Endodermal cell (in vitro differentiated cells): ENCODE measurements at regions not wholly inside any gene's neighbourhood (a gene's known extent, or its start where the extent isn't known, plus 50 kb on each side); places are given as distances from the start of the nearest gene placed in this dataset.

Source experiments
- DNase-seq: peaks from one replicate; pipeline ENCODE4 v3.0.0-alpha.2; 2017
- H3K27ac ChIP-seq: 2 replicates; pipeline ENCODE4 v1.5.1; 2013; ENCODE audit warnings: mild to moderate bottlenecking, low read depth, low read length, moderate library complexity
- H3K27me3 ChIP-seq: 2 replicates; pipeline ENCODE4 v1.6.1; 2013; ENCODE audit warnings: mild to moderate bottlenecking, low read length, moderate library complexity; ENCODE audit not compliant: insufficient read depth, control insufficient read depth, poor library complexity, severe bottlenecking
- H3K36me3 ChIP-seq: 2 replicates; pipeline ENCODE4 v1.7.0; 2013; ENCODE audit warnings: mild to moderate bottlenecking, low read length, moderate library complexity; ENCODE audit not compliant: control insufficient read depth, insufficient read depth
- H3K4me1 ChIP-seq: one replicate; pipeline ENCODE4 v1.7.0; 2013; ENCODE audit warnings: low read length; ENCODE audit not compliant: control insufficient read depth, insufficient read depth
- H3K4me3 ChIP-seq: 2 replicates; pipeline ENCODE4 v1.5.1; 2013; ENCODE audit warnings: mild to moderate bottlenecking, low read length, moderate library complexity
- H3K9ac ChIP-seq: 2 replicates; pipeline ENCODE4 v1.6.1; 2013; ENCODE audit warnings: mild to moderate bottlenecking, low read length, moderate library complexity; ENCODE audit not compliant: poor library complexity, severe bottlenecking; ENCODE audit errors: extremely low read depth
- H3K9me3 ChIP-seq: 2 replicates; pipeline ENCODE4 v1.6.1; 2013; ENCODE audit warnings: mild to moderate bottlenecking, low read length, moderate library complexity; ENCODE audit not compliant: control insufficient read depth
- H3K27ac Mint-ChIP-seq: 2 replicates; pipeline ENCODE4 v1.8.0; 2020; ENCODE audit warnings: mixed read lengths
- H3K27me3 Mint-ChIP-seq: 2 replicates; pipeline ENCODE4 v1.8.0; 2021; ENCODE audit warnings: mild to moderate bottlenecking, mixed read lengths; ENCODE audit not compliant: insufficient read depth
- H3K36me3 Mint-ChIP-seq: 2 replicates; pipeline ENCODE4 v1.8.0; 2020; ENCODE audit warnings: low read depth, mixed read lengths
- H3K4me1 Mint-ChIP-seq: 2 replicates; pipeline ENCODE4 v1.8.0; 2020; ENCODE audit warnings: mixed read lengths
- H3K4me3 Mint-ChIP-seq: 2 replicates; pipeline ENCODE4 v1.8.0; 2020; ENCODE audit warnings: mild to moderate bottlenecking, moderate library complexity, mixed read lengths
- H3K9me3 Mint-ChIP-seq: 2 replicates; pipeline ENCODE4 v1.8.0; 2020; ENCODE audit warnings: mild to moderate bottlenecking, mixed read lengths
- CTCF ChIP-seq: fragments of 200-600 bp; sonication (generic); conservative IDR thresholded peaks from 2 replicates; pipeline ENCODE4 v1.5.0; 2021; ENCODE audit warnings: antibody characterized with exemption, mild to moderate bottlenecking
- WGBS, 2 experiments: methylation state at CpG; one replicate each; pipeline versions ENCODE4 v1.1.5 to v1.1.7; 2013; ENCODE audit warnings: missing lambda C conversion rate in 2 of 2, mixed read lengths in 1 of 2; ENCODE audit not compliant: insufficient coverage in 1 of 2, insufficient read length in 1 of 2; 5-methylcytosine and 5-hydroxymethylcytosine counted together

GRCh38 chr22:27084130-27084529 is 426.7 kb downstream of the MIAT start:
- WGBS, 2 experiments: 81 to 90% methylated on average over 1 of the region's 1 CpG
- Mint-ChIP-seq H3K27ac (no peak overlapping the region), H3K9me3 (no peaks in the 10 kb centered on the region), H3K4me3 (no peak overlapping the region), H3K36me3 (no peaks in the 10 kb centered on the region), H3K27me3 (peaks cover 18% of the 10 kb centered on the region), H3K4me1 (peaks cover 13% of the 10 kb centered on the region)
- no peak overlapping the region for H3K4me3 ChIP-seq
- peaks cover 16% of the 10 kb centered on the region for H3K27me3 ChIP-seq
- no peaks in the 10 kb centered on the region for H3K9me3 ChIP-seq
- no peak for DNase-seq
- no peak for TF ChIP-seq CTCF
- no peak overlapping the region for H3K27ac ChIP-seq
- H3K36me3 ChIP-seq: no peaks in the 10 kb centered on the region
- no peaks in the 10 kb centered on the region for H3K4me1 ChIP-seq
- H3K9ac ChIP-seq: no peak overlapping the region

GRCh38 chr22:27086080-27087044 is 429.0 kb downstream of the MIAT start:
- Histone ChIP-seq H3K4me1 (no peaks in the 10 kb centered on the region), H3K4me3 (no peak overlapping the region), H3K9me3 (no peaks in the 10 kb centered on the region), H3K27ac (no peak overlapping the region), H3K27me3 (peaks cover 18% of the 10 kb centered on the region), H3K36me3 (no peaks in the 10 kb centered on the region), H3K9ac (no peak overlapping the region)
- H3K36me3 Mint-ChIP-seq: no peaks in the 10 kb centered on the region
- H3K9me3 Mint-ChIP-seq: no peaks in the 10 kb centered on the region
- H3K27me3 Mint-ChIP-seq: peaks cover 11% of the 10 kb centered on the region
- TF ChIP-seq CTCF: no peak
- 32 to 62% methylated on average over 8 to 18 of the region's 18 CpGs for WGBS, 2 experiments
- H3K4me1 Mint-ChIP-seq: peaks cover 13% of the 10 kb centered on the region
- H3K27ac Mint-ChIP-seq: no peak overlapping the region
- DNase-seq: peak; percentile 61
- H3K4me3 Mint-ChIP-seq: no peak overlapping the region

GRCh38 chr22:27087051-27087450 is 429.7 kb downstream of the MIAT start:
- Histone ChIP-seq H3K27ac (no peak overlapping the region), H3K27me3 (peaks cover 25% of the 10 kb centered on the region), H3K36me3 (no peaks in the 10 kb centered on the region), H3K9ac (no peak overlapping the region), H3K4me1 (no peaks in the 10 kb centered on the region), H3K4me3 (no peak overlapping the region), H3K9me3 (no peaks in the 10 kb centered on the region)
- H3K4me3 Mint-ChIP-seq: no peak overlapping the region
- H3K27me3 Mint-ChIP-seq: peaks cover 11% of the 10 kb centered on the region
- H3K4me1 Mint-ChIP-seq: peaks cover 13% of the 10 kb centered on the region
- H3K9me3 Mint-ChIP-seq: no peaks in the 10 kb centered on the region
- WGBS, 2 experiments: 88 to 94% methylated on average over 4 of the region's 4 CpGs
- H3K36me3 Mint-ChIP-seq: no peaks in the 10 kb centered on the region
- H3K27ac Mint-ChIP-seq: no peak overlapping the region
- TF ChIP-seq CTCF: no peak
- no peak for DNase-seq
